OCI-LY1 (cell line): ENCODE measurements at regions not wholly inside any gene's neighbourhood (a gene's known extent, or its start where the extent isn't known, plus 50 kb on each side); places are given as distances from the start of the nearest gene placed in this dataset.

Experiments
- H2AFZ ChIP-seq: fragments of 200-600 bp; sonication (generic), shearing (Covaris generic); 2 replicates; pipeline ENCODE4 v1.6.0; 2014; ENCODE audit warnings: antibody characterized with exemption, mild to moderate bottlenecking, low read length
- H3F3A ChIP-seq: fragments of 200-600 bp; sonication (generic), shearing (Covaris generic); 2 replicates; pipeline ENCODE4 v1.6.0; 2014; ENCODE audit warnings: mild to moderate bottlenecking, antibody characterized with exemption, low read length, moderate library complexity; ENCODE audit not compliant: insufficient read depth
- H3K27ac ChIP-seq: fragments of 200-600 bp; sonication (generic); 2 replicates; pipeline ENCODE4 v1.5.1; 2014; ENCODE audit warnings: low read length, mixed run types, mild to moderate bottlenecking, low read depth; ENCODE audit not compliant: poor library complexity, severe bottlenecking
- H3K27me3 ChIP-seq: fragments of 200-600 bp; sonication (generic); 2 replicates; pipeline ENCODE4 v1.6.0; 2014; ENCODE audit warnings: antibody characterized with exemption, mild to moderate bottlenecking, low read length, moderate library complexity; ENCODE audit not compliant: insufficient read depth
- H3K36me3 ChIP-seq: fragments of 200-600 bp; sonication (generic); 2 replicates; pipeline ENCODE4 v1.6.1; 2014; ENCODE audit warnings: mild to moderate bottlenecking, antibody characterized with exemption, low read length, moderate library complexity, mixed read lengths; ENCODE audit not compliant: insufficient read depth
- H3K4me1 ChIP-seq: fragments of 200-600 bp; sonication (generic); 2 replicates; pipeline ENCODE4 v1.5.1; 2014; ENCODE audit warnings: mild to moderate bottlenecking, low read length, moderate library complexity; ENCODE audit not compliant: insufficient read depth, severe bottlenecking
- H3K4me2 ChIP-seq: fragments of 200-600 bp; sonication (generic), shearing (Covaris generic); 2 replicates; pipeline ENCODE4 v1.6.1; 2014; ENCODE audit warnings: low read length
- H3K4me3 ChIP-seq: fragments of 200-600 bp; sonication (generic); 2 replicates; pipeline ENCODE4 v1.5.1; 2014; ENCODE audit warnings: low read length, low read depth, mild to moderate bottlenecking, mixed read lengths; ENCODE audit not compliant: poor library complexity, severe bottlenecking
- H3K79me2 ChIP-seq: fragments of 200-600 bp; shearing (Covaris generic); 2 replicates; pipeline ENCODE4 v1.6.1; 2016; ENCODE audit warnings: mixed run types, low read length, mixed read lengths; ENCODE audit not compliant: insufficient read depth
- H3K9ac ChIP-seq: fragments of 200-600 bp; sonication (generic), shearing (Covaris generic); 2 replicates; pipeline ENCODE4 v1.6.1; 2014; ENCODE audit warnings: mild to moderate bottlenecking, low read length, mixed read lengths
- H3K9me2 ChIP-seq: fragments of 200-600 bp; sonication (generic), shearing (Covaris generic); 2 replicates; pipeline ENCODE4 v1.6.1; 2014; ENCODE audit warnings: low read depth, mild to moderate bottlenecking, low read length, mixed read lengths
- H3K9me3 ChIP-seq: fragments of 200-600 bp; shearing (Covaris generic); 2 replicates; pipeline ENCODE4 v1.6.1; 2014; ENCODE audit warnings: low read length, mixed read lengths
- H4K20me1 ChIP-seq: fragments of 200-600 bp; sonication (generic), shearing (Covaris generic); 2 replicates; pipeline ENCODE4 v1.6.0; 2016; ENCODE audit warnings: mild to moderate bottlenecking, low read length; ENCODE audit not compliant: insufficient read depth
- CTCF ChIP-seq: fragments of 200-600 bp; sonication (generic), shearing (Covaris generic); IDR thresholded peaks from 2 replicates; pipeline ENCODE4 v1.5.1; 2017; ENCODE audit warnings: mild to moderate bottlenecking, antibody characterized with exemption, low read length, moderate library complexity, mixed read lengths
- EZH2 ChIP-seq: fragments of 200-600 bp; sonication (generic), shearing (Covaris generic); IDR thresholded peaks from 2 replicates; pipeline ENCODE4 v1.8.0; 2017; ENCODE audit warnings: borderline replicate concordance, mixed run types, mild to moderate bottlenecking, antibody characterized with exemption, low read length, moderate library complexity, mixed read lengths

- Histone ChIP-seq H3K4me3 (no peak overlapping the region), H3K9me2 (no peaks in the 10 kb centered on the region), H3K9ac (no peak overlapping the region), H3K79me2 (no peaks in the 10 kb centered on the region), H3K9me3 (no peaks in the 10 kb centered on the region), H4K20me1 (no peaks in the 10 kb centered on the region), H3F3A (no peaks in the 10 kb centered on the region), H3K36me3 (no peaks in the 10 kb centered on the region), H3K27ac (no peak overlapping the region), H3K4me2 (no peak overlapping the region), H2AFZ (no peak overlapping the region), H3K4me1 (no peaks in the 10 kb centered on the region), H3K27me3 (no peaks in the 10 kb centered on the region)
- TF ChIP-seq CTCF, result no peak
- TF ChIP-seq EZH2, result no peak
Observed at GRCh38 chr4:12403175-12403574, 974.5 kb upstream of the HS3ST1 start.

GRCh38 chr4:12399781-12400180 is 971.1 kb upstream of the HS3ST1 start:
- no peaks in the 10 kb centered on the region for H3K4me1 ChIP-seq
- no peaks in the 10 kb centered on the region for H4K20me1 ChIP-seq
- no peak overlapping the region for H3K9ac ChIP-seq
- no peak overlapping the region for H3K4me3 ChIP-seq
- H2AFZ ChIP-seq, result no peak overlapping the region
- H3K27ac ChIP-seq, result no peak overlapping the region
- H3K9me3 ChIP-seq, result no peaks in the 10 kb centered on the region
- no peaks in the 10 kb centered on the region for H3K27me3 ChIP-seq
- no peaks in the 10 kb centered on the region for H3F3A ChIP-seq
- no peak overlapping the region for H3K4me2 ChIP-seq
- TF ChIP-seq EZH2 (no peak), CTCF (no peak)
- H3K36me3 ChIP-seq, result no peaks in the 10 kb centered on the region
- no peaks in the 10 kb centered on the region for H3K79me2 ChIP-seq
- H3K9me2 ChIP-seq, result no peaks in the 10 kb centered on the region

GRCh38 chr4:12393631-12394262 is 965.1 kb upstream of the HS3ST1 start:
- TF ChIP-seq EZH2 (no peak), CTCF (no peak)
- no peaks in the 10 kb centered on the region for H3K9me3 ChIP-seq
- H3K27me3 ChIP-seq, result no peaks in the 10 kb centered on the region
- H3K79me2 ChIP-seq, result no peaks in the 10 kb centered on the region
- no peak overlapping the region for H3K4me2 ChIP-seq
- H3K9ac ChIP-seq, result no peak overlapping the region
- no peak overlapping the region for H2AFZ ChIP-seq
- no peaks in the 10 kb centered on the region for H3K9me2 ChIP-seq
- no peak overlapping the region for H3K27ac ChIP-seq
- H4K20me1 ChIP-seq, result no peaks in the 10 kb centered on the region
- H3K4me1 ChIP-seq, result no peaks in the 10 kb centered on the region
- no peaks in the 10 kb centered on the region for H3K36me3 ChIP-seq
- H3F3A ChIP-seq, result no peaks in the 10 kb centered on the region
- no peak overlapping the region for H3K4me3 ChIP-seq
